HG02981 (cell line): ENCODE measurements at regions not wholly inside any gene's neighbourhood (a gene's known extent, or its start where the extent isn't known, plus 50 kb on each side); places are given as distances from the start of the nearest gene placed in this dataset.

ENCODE experiments used
- ATAC-seq: cut with Tn5 transposase; IDR thresholded peaks from one replicate; pipeline ENCODE4 v1.9.1; 2021; ENCODE audit warnings: mild to moderate bottlenecking, moderate library complexity; ENCODE audit not compliant: unreplicated experiment

DNA sequence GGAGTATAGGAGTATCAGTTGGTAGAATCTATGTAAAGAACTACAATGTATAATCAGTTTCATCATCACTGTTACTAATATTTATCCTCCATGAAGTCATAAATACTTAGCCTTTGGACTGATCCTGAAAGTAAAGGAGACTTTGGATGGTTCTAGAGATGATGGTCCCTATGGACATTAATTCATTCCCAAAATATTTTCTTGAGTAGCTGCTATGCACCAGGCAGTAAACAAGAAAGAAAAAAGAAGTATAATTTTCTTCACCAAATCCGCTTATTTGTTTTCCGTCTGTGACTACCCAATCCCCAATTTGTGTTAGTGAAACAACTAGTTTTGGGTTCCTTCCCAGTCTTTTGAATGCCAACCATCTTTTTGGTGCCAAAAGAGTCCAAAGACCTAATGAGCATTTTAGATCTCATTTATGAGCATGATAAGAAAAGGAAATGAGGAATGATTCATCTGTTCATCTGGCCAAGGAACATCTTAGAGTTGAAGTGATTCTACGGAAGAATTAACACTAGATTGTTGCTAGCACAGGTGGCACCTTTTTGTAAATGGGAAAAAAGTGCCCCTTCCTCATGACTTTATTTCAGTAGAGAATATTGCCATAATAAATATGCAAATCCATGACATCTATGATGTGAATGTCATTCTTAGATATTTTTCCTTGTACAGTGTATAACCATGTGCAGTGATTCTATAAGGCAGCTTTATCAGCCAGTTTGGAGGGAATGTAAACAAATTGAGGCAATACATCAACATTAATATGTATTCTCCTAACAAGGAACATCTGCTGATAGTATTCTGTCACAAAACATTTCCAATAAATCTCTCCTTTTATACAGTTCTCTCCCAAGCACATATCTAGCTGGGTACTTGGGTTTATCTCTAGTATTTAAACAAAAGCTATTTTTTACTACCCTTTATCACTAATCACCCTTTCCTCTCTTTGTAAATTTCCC, 85.1 kb upstream of the CCDC91 start:
- ATAC-seq = no peak

DNA sequence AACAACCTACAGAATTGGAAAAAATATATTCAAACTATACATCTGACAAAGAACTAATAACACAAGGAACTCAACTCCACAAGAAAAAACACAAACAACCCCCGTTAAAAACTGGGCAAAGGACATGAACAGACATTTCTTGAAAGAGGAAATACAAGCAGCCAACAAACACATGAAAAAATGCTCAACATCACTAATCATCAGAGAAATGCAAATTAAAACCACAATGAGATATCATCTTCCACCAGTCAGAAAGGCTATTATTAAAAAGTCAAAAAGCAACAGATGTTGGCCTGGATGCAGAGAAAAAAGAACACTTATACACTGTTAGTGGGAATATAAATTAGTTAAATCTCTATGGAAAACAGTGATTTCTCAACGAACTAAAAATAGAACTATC, 82.6 kb upstream of the CCDC91 start:
- no peak for ATAC-seq

DNA sequence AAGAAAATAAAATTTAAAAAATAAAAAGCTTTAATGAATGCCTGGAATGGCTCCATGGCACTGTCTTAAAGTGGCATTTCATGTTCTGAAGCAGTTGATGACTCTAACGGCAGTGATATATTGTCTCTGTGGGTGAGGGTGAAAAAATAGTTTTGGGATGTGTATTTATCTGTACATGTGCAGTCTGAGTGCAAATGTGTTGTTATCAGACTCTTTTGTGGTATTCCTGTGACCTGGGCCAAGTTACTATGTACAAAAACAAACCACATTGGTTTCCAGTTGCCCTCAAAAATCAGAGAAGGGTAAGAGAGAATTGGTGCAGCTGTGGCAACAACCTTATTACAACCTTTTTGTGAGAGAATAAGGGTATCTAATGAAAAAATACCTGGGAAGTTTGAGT, 81.7 kb upstream of the CCDC91 start:
- ATAC-seq = no peak

DNA sequence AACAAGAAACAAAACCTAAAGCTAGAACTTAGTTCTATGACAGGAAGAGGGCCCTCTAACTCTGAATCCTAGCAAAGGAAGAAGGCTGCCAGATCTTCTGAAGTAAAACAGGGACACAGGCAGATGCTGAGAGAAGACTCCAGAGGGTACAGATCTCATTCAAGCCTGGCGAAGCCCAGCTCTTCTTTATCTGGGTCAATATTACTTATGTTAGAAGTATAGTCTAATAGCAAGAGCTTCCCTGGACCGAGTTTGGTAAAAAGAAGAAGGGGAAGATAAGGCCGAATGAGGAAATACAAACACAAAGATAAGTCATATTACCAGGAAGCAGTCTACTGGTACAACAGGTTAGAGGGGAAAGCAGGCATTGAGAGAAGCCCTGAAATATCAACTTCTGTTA, 79.9 kb upstream of the CCDC91 start:
- no peak for ATAC-seq

DNA sequence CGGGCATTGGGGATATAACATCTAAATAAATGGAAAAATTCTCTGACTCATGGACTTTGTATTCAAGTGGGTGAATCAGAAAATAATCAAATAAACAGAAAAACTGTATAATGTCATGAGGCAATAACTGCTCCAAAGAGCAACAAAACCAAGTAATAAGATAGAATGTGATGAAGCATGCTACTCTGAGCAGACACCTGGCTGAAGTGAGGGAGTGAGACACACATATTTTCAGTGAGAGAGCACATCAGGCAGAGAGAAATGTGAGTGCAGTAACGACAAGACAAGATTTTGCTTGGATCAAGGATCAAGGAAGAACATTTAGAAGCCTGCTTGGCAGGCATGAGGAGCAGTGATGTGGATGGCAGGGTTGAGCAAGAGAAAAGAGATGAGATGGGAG, 75.8 kb upstream of the CCDC91 start:
- no peak for ATAC-seq

DNA sequence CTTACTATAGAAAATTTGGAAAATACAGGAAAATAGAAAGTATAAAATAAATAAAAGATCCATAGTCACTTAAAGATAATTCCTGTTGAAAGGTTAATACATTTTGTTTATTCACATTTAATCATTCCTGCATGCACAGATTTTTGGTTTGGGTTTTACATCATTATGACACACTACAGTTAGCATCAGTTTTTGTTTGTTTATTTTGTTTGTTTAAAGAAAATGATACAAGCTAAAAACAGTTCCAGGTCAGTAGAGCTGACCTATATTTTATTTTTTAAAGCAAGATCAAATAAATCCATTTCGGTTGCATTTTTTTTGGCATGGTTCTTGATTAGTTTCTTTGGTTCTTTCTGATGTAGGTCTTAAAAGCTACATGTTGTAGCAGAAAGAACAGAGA, 68.8 kb upstream of the CCDC91 start:
- no peak for ATAC-seq

DNA sequence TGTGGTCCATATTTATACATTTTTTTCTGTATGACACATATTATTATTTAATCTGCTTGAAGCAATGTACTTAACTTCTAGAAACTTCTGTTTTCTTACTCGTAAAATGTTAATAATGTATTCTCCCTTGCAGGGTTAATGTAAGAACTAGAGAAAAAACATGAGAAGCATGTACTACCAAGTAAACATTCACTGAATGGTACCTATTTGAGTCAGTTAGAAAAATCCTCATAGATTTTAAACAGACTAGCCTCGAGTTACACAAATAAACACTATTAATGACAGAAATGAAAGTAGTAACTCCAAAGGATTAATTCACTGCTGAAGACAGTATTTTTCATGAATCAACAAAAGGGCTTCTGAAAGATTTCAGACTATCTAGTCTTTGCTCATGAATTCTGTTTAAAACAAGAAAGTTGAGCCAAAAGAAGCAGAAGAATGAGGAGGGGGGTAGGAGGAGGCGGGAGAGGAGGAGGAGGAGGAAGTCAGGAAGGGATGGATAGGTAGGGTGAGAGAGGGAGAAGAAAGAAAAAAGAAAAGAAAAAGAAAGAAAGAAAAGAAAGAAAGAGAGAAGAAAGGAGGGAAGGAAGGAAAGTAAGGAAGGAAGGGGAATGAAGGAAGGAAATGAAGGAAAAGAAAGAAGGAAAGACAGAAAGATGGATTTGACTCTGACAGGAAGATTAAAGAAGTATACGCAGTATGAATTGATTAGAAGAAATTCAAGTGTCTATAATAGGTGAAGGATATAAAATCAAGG, 68.2 kb upstream of the CCDC91 start:
- no peak for ATAC-seq

DNA sequence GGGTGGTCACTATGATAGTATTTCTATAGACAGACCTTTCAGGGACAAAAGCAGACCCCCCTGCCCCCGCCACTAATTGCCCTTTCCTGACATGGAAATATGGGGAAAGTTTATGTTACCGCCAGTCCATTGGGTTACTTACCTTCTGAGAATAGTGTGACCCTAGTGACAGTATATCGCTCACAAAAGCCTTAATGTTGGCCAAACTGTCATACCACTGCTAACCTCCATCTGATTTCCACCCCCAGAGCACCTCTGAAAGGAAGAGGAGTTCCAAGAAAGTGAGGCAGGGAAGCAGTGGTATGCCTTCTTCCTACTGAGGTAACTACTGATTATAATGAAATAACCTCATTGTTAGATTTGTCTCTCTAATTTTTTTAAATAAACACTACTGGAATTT, 67.5 kb upstream of the CCDC91 start:
- no peak for ATAC-seq

DNA sequence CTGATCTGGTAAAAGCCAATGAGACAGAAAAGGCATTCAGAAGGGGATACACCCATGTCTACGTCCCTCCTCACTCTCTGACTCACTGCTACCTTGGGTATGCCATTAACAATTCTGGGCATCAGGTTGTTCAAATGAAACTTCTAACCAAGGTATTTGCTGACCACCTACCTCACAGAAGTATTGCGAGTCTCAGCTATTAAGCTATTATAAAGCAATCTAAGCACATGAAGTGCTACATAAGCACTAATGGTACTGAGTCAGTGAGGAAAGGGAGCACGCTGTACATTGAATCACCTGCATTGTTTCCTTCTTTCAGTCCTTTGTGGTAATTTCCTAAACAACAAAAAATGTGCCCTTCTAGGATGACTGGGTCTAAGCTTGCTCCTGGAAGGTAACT, 62.8 kb upstream of the CCDC91 start:
- no peak for ATAC-seq

DNA sequence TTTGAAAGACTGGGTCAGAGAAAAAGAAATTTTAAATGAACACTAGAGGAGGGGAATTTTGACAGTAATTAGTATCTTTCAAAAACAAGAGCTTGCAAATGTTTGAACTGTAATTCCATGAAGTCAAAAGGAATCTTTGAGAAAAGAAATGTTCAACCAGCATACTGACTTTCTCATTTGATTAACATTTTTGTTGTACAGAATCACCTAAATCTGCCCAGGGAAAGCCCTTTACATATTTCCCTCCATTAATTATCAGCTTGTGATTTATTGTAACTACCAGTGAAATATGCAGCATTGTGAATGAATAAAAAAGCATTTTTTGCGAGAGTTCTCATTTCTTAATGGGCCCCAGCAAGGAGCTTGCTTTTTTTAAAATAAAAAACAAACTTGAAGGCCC, 61.2 kb upstream of the CCDC91 start:
- ATAC-seq = no peak

DNA sequence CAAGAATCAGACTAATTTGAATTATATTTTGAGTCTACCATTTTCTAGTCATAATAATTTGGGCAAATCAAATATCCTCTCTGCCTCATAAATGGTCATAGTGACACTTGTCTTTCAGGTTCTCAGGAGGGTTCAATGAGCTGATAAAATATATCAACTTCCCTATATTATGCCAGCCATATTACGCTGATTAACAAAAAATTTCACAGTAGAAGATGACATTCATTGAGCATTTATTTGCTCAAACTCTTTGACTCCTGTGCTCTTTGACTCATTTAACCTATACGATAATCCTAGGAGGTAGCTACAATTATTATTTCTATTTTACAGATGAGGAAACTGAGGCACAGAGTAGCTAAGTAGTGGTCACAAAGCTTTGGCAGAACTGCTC, 60.0 kb upstream of the CCDC91 start:
- ATAC-seq = no peak

DNA sequence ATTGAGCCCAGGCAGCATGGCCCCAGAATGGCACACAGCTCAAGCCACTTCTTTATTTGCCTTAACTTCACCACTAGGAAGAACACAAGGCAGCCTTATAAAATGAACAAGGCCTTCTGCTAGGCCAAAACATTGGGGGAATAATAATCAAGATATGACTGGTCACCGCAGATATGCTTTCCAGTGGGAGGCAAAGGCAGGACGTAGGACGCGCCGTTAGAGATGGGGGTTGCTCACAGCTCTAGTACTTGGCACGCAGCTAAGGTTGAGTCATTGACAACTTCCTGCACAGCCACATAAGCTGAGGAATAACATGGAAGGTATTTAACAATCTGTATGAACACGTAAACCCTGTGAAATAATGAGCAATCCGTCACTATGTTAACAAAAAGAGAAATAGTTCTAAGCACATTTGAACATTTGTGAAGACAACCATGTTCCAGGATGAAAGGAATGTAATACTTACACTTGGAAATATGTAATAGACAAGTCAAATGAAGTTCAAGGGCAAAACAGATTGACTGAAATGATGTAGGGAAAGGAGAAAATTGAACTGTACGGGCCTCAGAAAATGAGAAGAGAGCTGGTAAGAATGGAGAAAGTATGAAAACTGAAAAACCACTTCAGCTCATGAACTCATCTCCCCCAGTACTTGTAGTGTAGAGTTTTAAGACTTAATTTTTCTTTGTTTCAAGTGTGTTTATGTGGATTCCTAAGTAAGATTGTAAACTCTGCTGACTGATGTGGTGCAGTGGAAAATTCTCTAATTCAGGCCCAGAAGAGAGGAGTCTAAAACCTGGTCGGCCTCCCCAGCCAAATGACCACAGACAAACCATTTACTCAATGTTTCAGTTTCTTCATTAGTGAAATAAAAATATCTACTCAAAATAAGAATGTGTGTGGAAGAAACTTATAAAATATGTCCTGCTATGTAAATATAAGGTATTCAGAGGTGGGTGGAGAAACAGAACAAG, 59.3 kb upstream of the CCDC91 start:
- ATAC-seq = no peak

DNA sequence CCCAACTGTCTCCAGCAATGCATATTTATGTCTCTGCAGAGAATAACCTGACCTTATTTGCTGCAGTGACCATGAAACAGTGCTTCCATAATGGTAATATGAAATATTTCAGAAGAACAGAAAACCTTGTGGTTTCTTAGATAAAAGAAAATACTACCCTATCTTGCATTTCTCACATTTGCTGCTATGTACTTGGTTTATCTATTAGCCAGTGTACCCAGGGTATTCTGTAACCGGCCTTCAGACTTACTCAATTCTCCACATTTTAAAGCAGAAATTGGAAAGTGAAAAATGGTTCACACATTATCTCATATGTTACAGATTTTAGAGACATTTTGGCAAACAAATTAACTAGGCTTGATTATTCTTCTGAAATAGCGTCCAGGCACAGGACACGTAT, 57.9 kb upstream of the CCDC91 start:
- ATAC-seq = no peak

DNA sequence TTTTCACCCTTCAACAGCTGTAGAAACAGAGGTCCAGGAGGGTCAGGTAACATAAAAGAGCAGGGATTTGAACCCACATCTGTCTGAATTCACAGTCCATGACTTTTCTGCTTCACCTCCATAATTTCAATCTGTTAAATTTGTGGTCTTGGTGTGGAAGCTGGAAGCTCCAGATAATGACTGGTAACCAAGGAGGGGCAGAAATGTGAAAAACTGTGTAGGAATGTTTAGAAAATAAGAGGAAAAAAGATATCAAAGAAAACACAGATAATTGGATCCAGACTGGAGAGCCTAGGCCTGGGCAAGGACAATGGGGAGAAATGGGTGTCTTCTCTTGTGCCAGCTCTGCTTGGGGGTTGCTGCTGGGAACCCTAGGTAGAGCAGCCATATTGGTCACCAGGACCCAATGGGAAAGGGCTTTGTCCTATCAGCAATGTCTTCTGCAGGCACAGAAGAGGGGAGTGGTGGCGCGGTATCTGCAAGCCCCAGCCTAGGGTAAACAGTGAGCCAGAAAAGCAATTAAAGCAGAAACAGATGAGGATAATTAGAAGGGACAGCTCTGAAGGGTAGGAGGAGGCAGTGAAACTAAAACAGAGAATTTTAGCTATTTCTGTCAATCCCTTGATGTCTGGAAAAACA, 54.3 kb upstream of the CCDC91 start:
- no peak for ATAC-seq

DNA sequence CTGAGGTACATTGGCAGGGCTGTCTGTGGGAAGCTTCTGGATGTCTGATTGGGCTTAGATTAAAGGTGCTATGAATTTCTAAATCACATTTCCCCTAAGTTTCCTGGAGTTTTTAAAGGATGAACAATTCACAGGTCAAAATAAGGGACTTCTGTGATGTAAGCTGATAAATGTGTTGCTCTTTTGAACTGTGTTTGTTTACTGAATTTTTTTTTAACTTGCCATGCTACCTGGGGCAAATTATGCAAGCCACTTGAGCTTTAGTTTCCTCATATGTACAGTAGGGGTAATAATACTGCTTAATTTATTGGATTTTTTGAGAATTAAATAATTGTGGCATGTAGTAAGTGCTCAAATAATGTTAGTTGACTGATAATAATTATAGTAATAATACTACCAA, 52.8 kb upstream of the CCDC91 start:
- no peak for ATAC-seq

DNA sequence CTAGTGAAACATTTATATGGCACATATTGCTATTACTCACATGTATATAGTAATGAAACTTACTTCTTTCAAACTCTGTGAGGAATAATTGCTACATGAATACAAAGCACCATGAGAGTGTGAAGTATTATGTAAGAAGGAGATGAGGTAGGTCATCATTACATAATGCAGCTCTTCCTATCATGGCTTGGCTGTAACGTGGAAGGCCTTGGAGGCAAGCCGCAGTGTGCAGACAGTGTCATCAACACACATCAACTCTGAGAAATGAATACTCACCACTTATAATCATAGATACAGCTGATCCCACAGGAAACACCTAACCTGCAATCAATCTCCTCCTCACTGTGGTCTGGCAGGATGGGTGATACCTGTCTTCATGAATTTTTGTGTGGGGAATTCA, 49.9 kb upstream of the CCDC91 start:
- no peak for ATAC-seq
